ENCODE measurements at regions not wholly inside any gene's neighbourhood (a gene's known extent, or its start where the extent isn't known, plus 50 kb on each side); places are given as distances from the start of the nearest gene placed in this dataset.

GRCh38 chr12:59014885-59015284, 94.6 kb upstream of the LRIG3 start:
- ATAC-seq (no peak), DNase-seq (no peak)
- no peaks in the 10 kb centered on the region for H3K27me3 ChIP-seq
- intact Hi-C loops (cut with DNase I) = no loop called here
- H3K9me3 ChIP-seq = no peaks in the 10 kb centered on the region
- H3K27ac ChIP-seq = no peak overlapping the region
- no peaks in the 10 kb centered on the region for H3K4me1 ChIP-seq
- TF ChIP-seq POLR2A (IDR thresholded peaks at IDR 0.05) (no peak), CTCF (IDR thresholded peaks at IDR 0.05) (no peak)
- WGBS, 2 donors = 84 to 100% methylated on average over 1 of the region's 1 CpG
- no peaks in the 10 kb centered on the region for H3K36me3 ChIP-seq (replicated peaks in 1 of 2; ENCODE audit: insufficient read depth in 1 of 2, low read depth in 2 of 2)
- H3K4me3 ChIP-seq = no peak overlapping the region

GRCh38 chr12:59010941-59011340, 90.6 kb upstream of the LRIG3 start:
- TF ChIP-seq POLR2A (IDR thresholded peaks at IDR 0.05) = no peak
- TF ChIP-seq CTCF (IDR thresholded peaks at IDR 0.05) = no peak
- no peak overlapping the region for H3K27ac ChIP-seq
- H3K36me3 ChIP-seq (replicated peaks in 1 of 2; ENCODE audit: insufficient read depth in 1 of 2, low read depth in 2 of 2) = no peaks in the 10 kb centered on the region
- no peak overlapping the region for H3K4me3 ChIP-seq
- H3K9me3 ChIP-seq = no peaks in the 10 kb centered on the region
- no peaks in the 10 kb centered on the region for H3K4me1 ChIP-seq
- intact Hi-C loops (cut with DNase I) = no loop called here
- ATAC-seq = no peak
- DNase-seq = no peak
- H3K27me3 ChIP-seq = no peaks in the 10 kb centered on the region
- WGBS, 2 donors = 72 to 96% methylated on average over 3 of the region's 3 CpGs

- no peaks in the 10 kb centered on the region for H3K4me1 ChIP-seq
- no peak overlapping the region for H3K27ac ChIP-seq
- intact Hi-C loops (cut with DNase I) = no loop called here
- H3K27me3 ChIP-seq = no peaks in the 10 kb centered on the region
- DNase-seq = no peak
- no peak for TF ChIP-seq CTCF (IDR thresholded peaks at IDR 0.05)
- no peak for TF ChIP-seq POLR2A (IDR thresholded peaks at IDR 0.05)
- WGBS, 2 donors = 91 to 94% methylated on average over 5 of the region's 5 CpGs
- ATAC-seq = no peak
- no peaks in the 10 kb centered on the region for H3K9me3 ChIP-seq
- H3K4me3 ChIP-seq = no peak overlapping the region
- H3K36me3 ChIP-seq (replicated peaks in 1 of 2; ENCODE audit: insufficient read depth in 1 of 2, low read depth in 2 of 2) = no peaks in the 10 kb centered on the region
Measured at GRCh38 chr12:59010118-59010517, 89.8 kb upstream of the LRIG3 start.

GRCh38 chr12:59007620-59008019, 87.3 kb upstream of the LRIG3 start:
- H3K4me1 ChIP-seq = no peaks in the 10 kb centered on the region
- intact Hi-C loops (cut with DNase I) = no loop called here
- no peaks in the 10 kb centered on the region for H3K36me3 ChIP-seq (replicated peaks in 1 of 2; ENCODE audit: insufficient read depth in 1 of 2, low read depth in 2 of 2)
- WGBS, 2 donors = 71 to 74% methylated on average over 3 of the region's 3 CpGs
- no peaks in the 10 kb centered on the region for H3K9me3 ChIP-seq
- no peak for DNase-seq
- H3K27ac ChIP-seq = no peak overlapping the region
- no peak for ATAC-seq
- no peak overlapping the region for H3K4me3 ChIP-seq
- no peak for TF ChIP-seq POLR2A (IDR thresholded peaks at IDR 0.05)
- no peak for TF ChIP-seq CTCF (IDR thresholded peaks at IDR 0.05)
- no peaks in the 10 kb centered on the region for H3K27me3 ChIP-seq

DNA sequence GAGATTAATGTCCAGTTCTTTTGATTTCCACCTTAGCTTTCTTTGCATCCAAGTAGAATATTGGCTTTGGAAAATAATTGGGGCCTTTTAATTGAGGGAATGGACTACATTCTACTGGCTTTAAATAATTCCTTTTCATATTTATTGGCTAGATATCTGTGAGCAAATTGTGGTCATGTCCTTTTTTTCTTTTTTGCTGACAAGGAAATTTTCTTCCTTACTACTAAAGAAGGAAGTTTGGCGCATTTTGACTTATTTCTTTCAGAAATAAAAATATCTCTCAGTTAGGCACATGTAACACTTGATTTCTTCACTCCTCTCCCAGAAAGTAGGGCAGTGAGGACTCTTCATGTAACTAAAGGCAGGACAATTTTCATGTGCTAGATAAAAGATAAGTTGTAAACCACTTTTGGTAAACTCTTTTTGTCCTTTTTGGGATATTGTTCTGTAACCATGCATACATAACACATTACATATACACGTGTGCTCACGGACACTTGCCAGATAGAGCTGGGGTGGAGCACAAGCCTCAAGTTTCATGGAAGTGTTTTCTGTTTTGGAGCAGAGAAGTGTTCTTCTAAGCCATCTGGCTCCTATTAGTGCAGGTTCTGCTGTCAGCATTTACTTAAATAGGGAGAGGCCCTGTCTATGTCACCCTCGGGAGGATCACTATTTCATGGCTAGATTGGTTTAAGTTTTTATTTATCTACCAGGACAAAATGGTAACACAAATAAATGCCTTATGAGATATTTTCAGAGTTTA, 85.1 kb upstream of the LRIG3 start:
- TF ChIP-seq CTCF (IDR thresholded peaks at IDR 0.05) (no peak), POLR2A (IDR thresholded peaks at IDR 0.05) (no peak)
- ATAC-seq (no peak), DNase-seq (no peak)
- Histone ChIP-seq H3K4me1 (no peaks in the 10 kb centered on the region), H3K9me3 (no peaks in the 10 kb centered on the region), H3K27ac (no peak overlapping the region), H3K36me3 (replicated peaks in 1 of 2; ENCODE audit: insufficient read depth in 1 of 2, low read depth in 2 of 2) (no peaks in the 10 kb centered on the region), H3K4me3 (no peak overlapping the region), H3K27me3 (no peaks in the 10 kb centered on the region)
- 73 to 89% methylated on average over 4 of the region's 4 CpGs for WGBS, 2 donors
- intact Hi-C loops (cut with DNase I) = no loop called here
